WTC11 (cell line): ENCODE measurements at regions not wholly inside any gene's neighbourhood (a gene's known extent, or its start where the extent isn't known, plus 50 kb on each side); places are given as distances from the start of the nearest gene placed in this dataset.

Experiments used
- ELF4 ChIP-seq: sonication (generic); formaldehyde crosslinking; IDR thresholded peaks from 2 replicates; pipeline ENCODE4 v1.8.1; 2022; ENCODE audit warnings: low read depth, mild to moderate bottlenecking, moderate library complexity, missing genetic modification reagents
- ETV6 ChIP-seq: sonication (generic); formaldehyde crosslinking; IDR thresholded peaks from 2 replicates; pipeline ENCODE4 v1.8.1; 2022; ENCODE audit warnings: mild to moderate bottlenecking, missing genetic modification reagents
- FOXK1 ChIP-seq: sonication (generic); formaldehyde crosslinking; IDR thresholded peaks from 2 replicates; pipeline ENCODE4 v1.8.0; 2022; ENCODE audit warnings: mild to moderate bottlenecking, moderate library complexity, missing genetic modification reagents
- FOXP1 ChIP-seq: sonication (generic); formaldehyde crosslinking; IDR thresholded peaks from 2 replicates; pipeline ENCODE4 v1.8.0; 2022; ENCODE audit warnings: missing genetic modification reagents, mild to moderate bottlenecking, moderate library complexity, borderline replicate concordance
- JUN ChIP-seq: sonication (generic); formaldehyde crosslinking; IDR thresholded peaks from 2 replicates; pipeline ENCODE4 v1.8.0; 2023; ENCODE audit warnings: mild to moderate bottlenecking, missing genetic modification reagents
- NR1H2 ChIP-seq: sonication (generic); formaldehyde crosslinking; IDR thresholded peaks from 2 replicates; pipeline ENCODE4 v1.9.0; 2021; ENCODE audit warnings: mild to moderate bottlenecking, moderate library complexity, missing genetic modification reagents
- RORB ChIP-seq: fragments of 250-450 bp; sonication (Bioruptor Pico); IDR thresholded peaks from 2 replicates; pipeline ENCODE4 v1.9.0; 2021; ENCODE audit warnings: mild to moderate bottlenecking
- TF ChIP-seq, protein P1 (sequence below): fragments of 250-450 bp; sonication (Bioruptor Pico); IDR thresholded peaks from 2 replicates; pipeline ENCODE4 v1.8.0; 2021; ENCODE audit warnings: mild to moderate bottlenecking
- TF ChIP-seq, protein P2 (sequence below): fragments of 200-600 bp; IDR thresholded peaks from 2 replicates; pipeline ENCODE4 v1.8.0; 2022; ENCODE audit warnings: antibody characterized with exemption
- TF ChIP-seq, protein P3 (sequence below): sonication (generic); formaldehyde crosslinking; IDR thresholded peaks from 2 replicates; pipeline ENCODE4 v1.8.0; 2022; ENCODE audit warnings: mild to moderate bottlenecking, missing genetic modification reagents
- TF ChIP-seq, protein P4 (sequence below): sonication (generic); formaldehyde crosslinking; IDR thresholded peaks from 2 replicates; pipeline ENCODE4 v1.8.0; 2022; ENCODE audit warnings: mild to moderate bottlenecking, missing genetic modification reagents

DNA sequence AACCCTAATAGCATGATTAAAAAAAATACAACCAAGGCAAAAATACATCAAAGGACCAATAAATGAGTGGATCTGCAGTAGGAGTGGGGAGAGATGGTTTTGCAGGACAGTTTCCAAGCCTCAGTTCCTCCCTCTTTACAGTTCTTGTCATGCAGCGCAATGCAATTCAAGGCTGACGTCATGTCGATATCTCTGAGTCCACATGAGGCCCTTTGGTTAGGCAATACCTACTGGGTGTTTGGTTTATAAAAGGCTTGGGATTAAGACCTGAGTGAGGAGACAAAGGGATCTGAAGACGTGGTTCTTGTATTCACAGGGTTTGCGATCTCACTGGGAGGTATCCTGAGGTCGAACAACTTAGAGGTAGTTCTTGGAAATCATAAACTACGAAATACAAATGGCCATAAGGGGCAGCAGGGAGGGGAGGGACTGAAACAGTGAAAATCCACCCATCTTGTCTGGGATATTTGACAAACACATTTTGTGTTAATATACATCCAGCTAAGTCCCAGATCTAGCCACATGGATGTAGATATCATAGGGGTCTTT is 441.0 kb downstream of the FUT8 start:
- no peak for TF ChIP-seq JUN
- TF ChIP-seq, protein P1, sequence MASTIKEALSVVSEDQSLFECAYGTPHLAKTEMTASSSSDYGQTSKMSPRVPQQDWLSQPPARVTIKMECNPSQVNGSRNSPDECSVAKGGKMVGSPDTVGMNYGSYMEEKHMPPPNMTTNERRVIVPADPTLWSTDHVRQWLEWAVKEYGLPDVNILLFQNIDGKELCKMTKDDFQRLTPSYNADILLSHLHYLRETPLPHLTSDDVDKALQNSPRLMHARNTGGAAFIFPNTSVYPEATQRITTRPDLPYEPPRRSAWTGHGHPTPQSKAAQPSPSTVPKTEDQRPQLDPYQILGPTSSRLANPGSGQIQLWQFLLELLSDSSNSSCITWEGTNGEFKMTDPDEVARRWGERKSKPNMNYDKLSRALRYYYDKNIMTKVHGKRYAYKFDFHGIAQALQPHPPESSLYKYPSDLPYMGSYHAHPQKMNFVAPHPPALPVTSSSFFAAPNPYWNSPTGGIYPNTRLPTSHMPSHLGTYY (CRISPR knock-in tag) = no peak
- TF ChIP-seq FOXK1 (CRISPR knock-in tag) = no peak
- no peak for TF ChIP-seq RORB (CRISPR knock-in tag)
- TF ChIP-seq, protein P2, sequence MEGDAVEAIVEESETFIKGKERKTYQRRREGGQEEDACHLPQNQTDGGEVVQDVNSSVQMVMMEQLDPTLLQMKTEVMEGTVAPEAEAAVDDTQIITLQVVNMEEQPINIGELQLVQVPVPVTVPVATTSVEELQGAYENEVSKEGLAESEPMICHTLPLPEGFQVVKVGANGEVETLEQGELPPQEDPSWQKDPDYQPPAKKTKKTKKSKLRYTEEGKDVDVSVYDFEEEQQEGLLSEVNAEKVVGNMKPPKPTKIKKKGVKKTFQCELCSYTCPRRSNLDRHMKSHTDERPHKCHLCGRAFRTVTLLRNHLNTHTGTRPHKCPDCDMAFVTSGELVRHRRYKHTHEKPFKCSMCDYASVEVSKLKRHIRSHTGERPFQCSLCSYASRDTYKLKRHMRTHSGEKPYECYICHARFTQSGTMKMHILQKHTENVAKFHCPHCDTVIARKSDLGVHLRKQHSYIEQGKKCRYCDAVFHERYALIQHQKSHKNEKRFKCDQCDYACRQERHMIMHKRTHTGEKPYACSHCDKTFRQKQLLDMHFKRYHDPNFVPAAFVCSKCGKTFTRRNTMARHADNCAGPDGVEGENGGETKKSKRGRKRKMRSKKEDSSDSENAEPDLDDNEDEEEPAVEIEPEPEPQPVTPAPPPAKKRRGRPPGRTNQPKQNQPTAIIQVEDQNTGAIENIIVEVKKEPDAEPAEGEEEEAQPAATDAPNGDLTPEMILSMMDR = no peak
- TF ChIP-seq, protein P3, sequence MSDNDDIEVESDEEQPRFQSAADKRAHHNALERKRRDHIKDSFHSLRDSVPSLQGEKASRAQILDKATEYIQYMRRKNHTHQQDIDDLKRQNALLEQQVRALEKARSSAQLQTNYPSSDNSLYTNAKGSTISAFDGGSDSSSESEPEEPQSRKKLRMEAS (CRISPR knock-in tag) = no peak
- no peak for TF ChIP-seq FOXP1 (CRISPR knock-in tag)
- TF ChIP-seq, protein P4, sequence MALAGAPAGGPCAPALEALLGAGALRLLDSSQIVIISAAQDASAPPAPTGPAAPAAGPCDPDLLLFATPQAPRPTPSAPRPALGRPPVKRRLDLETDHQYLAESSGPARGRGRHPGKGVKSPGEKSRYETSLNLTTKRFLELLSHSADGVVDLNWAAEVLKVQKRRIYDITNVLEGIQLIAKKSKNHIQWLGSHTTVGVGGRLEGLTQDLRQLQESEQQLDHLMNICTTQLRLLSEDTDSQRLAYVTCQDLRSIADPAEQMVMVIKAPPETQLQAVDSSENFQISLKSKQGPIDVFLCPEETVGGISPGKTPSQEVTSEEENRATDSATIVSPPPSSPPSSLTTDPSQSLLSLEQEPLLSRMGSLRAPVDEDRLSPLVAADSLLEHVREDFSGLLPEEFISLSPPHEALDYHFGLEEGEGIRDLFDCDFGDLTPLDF = no peak
- no peak for TF ChIP-seq ELF4
- no peak for TF ChIP-seq NR1H2
- no peak for TF ChIP-seq ETV6
